ENCODE measurements at regions not wholly inside any gene's neighbourhood (a gene's known extent, or its start where the extent isn't known, plus 50 kb on each side); places are given as distances from the start of the nearest gene placed in this dataset.

GRCh38 chr6:104396077-104396476 lies 463.6 kb downstream of the HACE1 start:
- TF ChIP-seq CTCF (IDR thresholded peaks at IDR 0.05) (no peak), POLR2A (IDR thresholded peaks at IDR 0.05) (no peak), EP300 (IDR thresholded peaks at IDR 0.05) (no peak), POLR2AphosphoS5 (IDR thresholded peaks at IDR 0.05) (no peak)
